Upper lobe of right lung (tissue), 1 donor: ENCODE measurements at regions not wholly inside any gene's neighbourhood (a gene's known extent, or its start where the extent isn't known, plus 50 kb on each side); places are given as distances from the start of the nearest gene placed in this dataset.
"Not testable (repeated sequence)": the region's sequence is repeated elsewhere in the genome, so short reads cannot be mapped to it uniquely, and the experiment has no call there.

ENCODE experiments used
- ATAC-seq: fragments of 200-7000 bp; cut with Tn5 transposase; one replicate; pipeline ENCODE4 v1.9.1; 2020; ENCODE audit warnings: mild to moderate bottlenecking, moderate library complexity
- DNase-seq: peaks from one replicate; pipeline ENCODE4 v3.0.0-alpha.2; 2020
- H3K27ac ChIP-seq: fragments of 200-600 bp; one replicate; pipeline ENCODE4 v1.8.0; 2022
- H3K27me3 ChIP-seq: fragments of 200-600 bp; one replicate; pipeline ENCODE4 v1.8.0; 2022; ENCODE audit warnings: mild to moderate bottlenecking
- H3K36me3 ChIP-seq: fragments of 200-600 bp; one replicate; pipeline ENCODE4 v1.8.0; 2022
- H3K4me1 ChIP-seq: fragments of 200-600 bp; one replicate; pipeline ENCODE4 v1.8.0; 2022
- H3K4me3 ChIP-seq: fragments of 200-600 bp; one replicate; pipeline ENCODE4 v1.8.0; 2022; ENCODE audit warnings: mild to moderate bottlenecking
- H3K9me3 ChIP-seq: fragments of 200-600 bp; one replicate; pipeline ENCODE4 v1.8.0; 2022
- CTCF ChIP-seq: fragments of 200-600 bp; IDR thresholded peaks from one replicate; pipeline ENCODE4 v1.8.0; 2022; ENCODE audit warnings: antibody characterized with exemption
- intact Hi-C: fragments of 100-400 bp; cut with DNase I; formaldehyde crosslinking; loops from one replicate; pipeline ENCODE4 v1.11.0; 2022
- donor health status: DM: no; HTN: yes; CAD: no; lungs with severe emphysema.

GRCh38 chr4:132227151-132227856, 921.8 kb upstream of the PCDH10 start:
- H3K9me3 ChIP-seq: no peaks in the 10 kb centered on the region
- intact Hi-C loops: no loop called here
- ATAC-seq (no peak), DNase-seq (no peak)
- H3K27me3 ChIP-seq: no peaks in the 10 kb centered on the region
- H3K36me3 ChIP-seq: no peaks in the 10 kb centered on the region
- TF ChIP-seq CTCF: no peak
- H3K27ac ChIP-seq: no peak overlapping the region
- no peak overlapping the region for H3K4me3 ChIP-seq
- H3K4me1 ChIP-seq: no peaks in the 10 kb centered on the region

GRCh38 chr4:132227857-132228165, 921.3 kb upstream of the PCDH10 start:
- H3K27me3 ChIP-seq, DNase-seq, H3K36me3 ChIP-seq, H3K4me1 ChIP-seq, H3K4me3 ChIP-seq, H3K27ac ChIP-seq, ATAC-seq, H3K9me3 ChIP-seq, intact Hi-C loops: not testable (repeated sequence)
- TF ChIP-seq CTCF: peak; percentile 33

- Histone ChIP-seq H3K9me3 (no peaks in the 10 kb centered on the region), H3K27me3 (no peaks in the 10 kb centered on the region), H3K4me3 (no peak overlapping the region), H3K4me1 (no peaks in the 10 kb centered on the region), H3K36me3 (no peaks in the 10 kb centered on the region), H3K27ac (no peak overlapping the region)
- DNase-seq: no peak
- intact Hi-C loops: no loop called here
- ATAC-seq: no peak
- TF ChIP-seq CTCF: no peak
These were observed 920.4 kb upstream of the PCDH10 start for GRCh38 chr4:132228676-132229075.

DNA sequence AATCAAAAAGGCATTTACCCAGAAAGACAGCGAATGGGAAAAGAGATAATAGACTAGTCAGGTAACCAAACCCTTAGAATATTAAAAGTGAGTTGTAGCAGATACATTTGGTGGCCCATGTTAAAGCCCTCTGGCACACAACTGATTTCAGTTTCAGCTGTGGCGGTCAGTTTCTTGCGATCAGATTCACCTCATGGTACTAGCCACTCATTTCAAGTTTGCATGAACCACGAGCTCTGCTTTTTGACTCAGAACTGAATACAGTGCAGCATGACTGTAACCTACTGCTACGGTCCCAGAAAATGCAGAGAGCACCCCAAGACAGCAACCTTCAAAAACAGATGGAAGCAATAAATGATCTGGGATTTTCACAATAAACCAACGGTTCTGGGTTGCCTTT, 919.1 kb upstream of the PCDH10 start:
- H3K4me1 ChIP-seq: no peaks in the 10 kb centered on the region
- H3K27me3 ChIP-seq: no peaks in the 10 kb centered on the region
- TF ChIP-seq CTCF: no peak
- H3K4me3 ChIP-seq: no peak overlapping the region
- H3K36me3 ChIP-seq: no peaks in the 10 kb centered on the region
- ATAC-seq (no peak), DNase-seq (no peak)
- intact Hi-C loops: no loop called here
- no peaks in the 10 kb centered on the region for H3K9me3 ChIP-seq
- no peak overlapping the region for H3K27ac ChIP-seq

- intact Hi-C loops: no loop called here
- no peak for DNase-seq
- no peaks in the 10 kb centered on the region for H3K4me1 ChIP-seq
- no peak overlapping the region for H3K4me3 ChIP-seq
- TF ChIP-seq CTCF: no peak
- H3K36me3 ChIP-seq: no peaks in the 10 kb centered on the region
- ATAC-seq: no peak
- H3K27ac ChIP-seq: no peak overlapping the region
- H3K27me3 ChIP-seq: no peaks in the 10 kb centered on the region
- H3K9me3 ChIP-seq: no peaks in the 10 kb centered on the region
These were observed 910.4 kb upstream of the PCDH10 start for GRCh38 chr4:132238697-132239096.

DNA sequence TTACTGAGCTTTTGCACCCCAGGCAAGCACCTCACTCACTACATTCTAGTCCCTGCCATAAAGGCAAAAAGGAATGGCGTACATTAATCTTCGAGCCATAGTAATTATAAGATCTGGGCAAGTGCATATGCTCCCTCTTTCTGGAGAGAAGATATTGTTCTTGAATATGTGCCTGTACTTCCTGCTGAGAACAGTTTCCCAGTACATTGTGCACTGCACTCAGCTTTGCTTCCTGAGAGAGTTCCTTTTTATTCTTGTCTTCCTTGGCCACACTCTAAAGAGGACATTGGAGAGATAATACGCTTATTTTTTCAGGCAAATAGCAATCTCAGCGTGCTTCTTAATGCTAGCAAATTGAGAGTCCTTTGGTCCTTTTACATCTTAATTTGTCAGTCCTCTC, 909.0 kb upstream of the PCDH10 start:
- TF ChIP-seq CTCF: no peak
- DNase-seq: no peak
- H3K4me1 ChIP-seq: no peaks in the 10 kb centered on the region

More for the DNA sequence above, 909.0 kb upstream of the PCDH10 start:
- Histone ChIP-seq H3K4me3 (no peak overlapping the region), H3K27me3 (no peaks in the 10 kb centered on the region), H3K36me3 (no peaks in the 10 kb centered on the region), H3K9me3 (no peaks in the 10 kb centered on the region), H3K27ac (no peak overlapping the region)
- no peak for ATAC-seq
- intact Hi-C loops: no loop called here
